Nephron (organoid): ENCODE measurements at regions not wholly inside any gene's neighbourhood (a gene's known extent, or its start where the extent isn't known, plus 50 kb on each side); places are given as distances from the start of the nearest gene placed in this dataset.

Experiments used
- H3K27ac Mint-ChIP-seq, 3 experiments: 2 replicates each; pipeline ENCODE4 v1.8.0; 2020; ENCODE audit warnings: mixed read lengths in 3 of 3, mild to moderate bottlenecking in 2 of 3, moderate library complexity in 1 of 3
- H3K27me3 Mint-ChIP-seq: 2 replicates; pipeline ENCODE4 v1.8.0; 2021; ENCODE audit warnings: low read depth, mild to moderate bottlenecking, moderate library complexity, mixed read lengths
- H3K36me3 Mint-ChIP-seq: 2 replicates; pipeline ENCODE4 v1.8.0; 2020; ENCODE audit warnings: low read depth, mixed read lengths
- H3K4me1 Mint-ChIP-seq: 2 replicates; pipeline ENCODE4 v1.8.0; 2020; ENCODE audit warnings: mixed read lengths
- H3K4me3 Mint-ChIP-seq, 3 experiments: 2 replicates each; pipeline ENCODE4 v1.8.0; 2020; ENCODE audit warnings: mild to moderate bottlenecking in 3 of 3, mixed read lengths in 3 of 3, moderate library complexity in 2 of 3
- H3K9me3 Mint-ChIP-seq: 2 replicates; pipeline ENCODE4 v1.8.0; 2020; ENCODE audit warnings: mixed read lengths
- TF ChIP-seq, protein P1 (sequence below), 3 experiments: fragments of 200-600 bp; sonication (generic); IDR thresholded peaks; one replicate each; pipeline ENCODE4 v1.5.0; 2021; ENCODE audit warnings: antibody characterized with exemption in 3 of 3; ENCODE audit not compliant: unreplicated experiment in 3 of 3

DNA sequence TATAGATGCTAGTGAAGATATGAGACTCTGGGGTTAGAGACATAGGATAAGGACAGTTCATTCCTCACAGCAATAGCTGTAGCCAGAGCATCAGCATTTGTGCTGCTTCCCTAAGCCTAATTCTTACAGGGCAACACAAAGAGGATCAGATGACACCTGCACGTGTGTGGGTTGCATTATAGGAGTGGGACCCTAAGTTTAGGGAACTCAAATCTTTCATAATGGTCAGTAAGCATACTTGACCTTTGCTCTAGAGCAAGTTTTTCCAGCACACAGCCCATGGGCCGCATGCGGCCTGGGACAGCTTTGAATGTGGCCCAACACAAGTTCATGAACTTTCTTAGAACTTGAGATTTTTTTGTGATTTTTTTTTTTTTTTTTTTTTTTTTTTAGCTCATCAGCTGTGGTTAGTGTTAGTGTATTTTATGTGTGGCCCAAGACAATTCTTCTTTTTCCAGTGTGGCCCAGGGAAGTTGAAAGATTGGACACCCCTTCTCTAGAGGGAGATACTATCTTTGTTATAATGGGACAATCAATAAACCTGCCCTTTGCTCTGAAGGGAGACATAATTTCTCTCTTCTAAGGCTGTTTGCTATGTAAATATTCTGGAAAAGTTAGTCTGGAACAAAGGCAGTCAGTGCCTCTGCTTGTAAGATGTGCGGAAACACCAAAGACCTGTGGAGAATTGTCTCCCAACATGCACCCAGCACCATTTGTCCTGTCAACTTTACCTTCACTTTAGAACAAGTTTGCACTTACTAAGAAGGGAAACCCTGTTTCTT, 650.2 kb downstream of the ZNF674 start:
- H3K36me3 Mint-ChIP-seq = no peaks in the 10 kb centered on the region
- TF ChIP-seq, protein P1, sequence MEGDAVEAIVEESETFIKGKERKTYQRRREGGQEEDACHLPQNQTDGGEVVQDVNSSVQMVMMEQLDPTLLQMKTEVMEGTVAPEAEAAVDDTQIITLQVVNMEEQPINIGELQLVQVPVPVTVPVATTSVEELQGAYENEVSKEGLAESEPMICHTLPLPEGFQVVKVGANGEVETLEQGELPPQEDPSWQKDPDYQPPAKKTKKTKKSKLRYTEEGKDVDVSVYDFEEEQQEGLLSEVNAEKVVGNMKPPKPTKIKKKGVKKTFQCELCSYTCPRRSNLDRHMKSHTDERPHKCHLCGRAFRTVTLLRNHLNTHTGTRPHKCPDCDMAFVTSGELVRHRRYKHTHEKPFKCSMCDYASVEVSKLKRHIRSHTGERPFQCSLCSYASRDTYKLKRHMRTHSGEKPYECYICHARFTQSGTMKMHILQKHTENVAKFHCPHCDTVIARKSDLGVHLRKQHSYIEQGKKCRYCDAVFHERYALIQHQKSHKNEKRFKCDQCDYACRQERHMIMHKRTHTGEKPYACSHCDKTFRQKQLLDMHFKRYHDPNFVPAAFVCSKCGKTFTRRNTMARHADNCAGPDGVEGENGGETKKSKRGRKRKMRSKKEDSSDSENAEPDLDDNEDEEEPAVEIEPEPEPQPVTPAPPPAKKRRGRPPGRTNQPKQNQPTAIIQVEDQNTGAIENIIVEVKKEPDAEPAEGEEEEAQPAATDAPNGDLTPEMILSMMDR (IDR thresholded peaks at IDR 0.05; ENCODE audit: unreplicated experiment in 3 of 3) = no peak
- no peak overlapping the region for H3K27ac Mint-ChIP-seq
- peaks cover 3% of the 10 kb centered on the region for H3K27me3 Mint-ChIP-seq
- H3K9me3 Mint-ChIP-seq = no peaks in the 10 kb centered on the region
- no peaks in the 10 kb centered on the region for H3K4me1 Mint-ChIP-seq
- H3K4me3 Mint-ChIP-seq = no peak overlapping the region

- Mint-ChIP-seq H3K4me3 (no peak overlapping the region), H3K9me3 (no peaks in the 10 kb centered on the region), H3K27me3 (no peaks in the 10 kb centered on the region), H3K4me1 (no peaks in the 10 kb centered on the region), H3K27ac (no peak overlapping the region), H3K36me3 (no peaks in the 10 kb centered on the region)
- TF ChIP-seq, protein P1 (IDR thresholded peaks at IDR 0.05; ENCODE audit: unreplicated experiment in 3 of 3) = no peak
These were observed 655.8 kb downstream of the ZNF674 start for GRCh38 chrX:45889471-45889870.

- Mint-ChIP-seq H3K27me3 (no peaks in the 10 kb centered on the region), H3K27ac (no peak overlapping the region), H3K36me3 (no peaks in the 10 kb centered on the region), H3K4me3 (no peak overlapping the region), H3K4me1 (no peaks in the 10 kb centered on the region), H3K9me3 (no peaks in the 10 kb centered on the region)
- TF ChIP-seq, protein P1 (IDR thresholded peaks at IDR 0.05; ENCODE audit: unreplicated experiment in 3 of 3) = no peak
These were observed 656.7 kb downstream of the ZNF674 start for GRCh38 chrX:45888518-45888917.

DNA sequence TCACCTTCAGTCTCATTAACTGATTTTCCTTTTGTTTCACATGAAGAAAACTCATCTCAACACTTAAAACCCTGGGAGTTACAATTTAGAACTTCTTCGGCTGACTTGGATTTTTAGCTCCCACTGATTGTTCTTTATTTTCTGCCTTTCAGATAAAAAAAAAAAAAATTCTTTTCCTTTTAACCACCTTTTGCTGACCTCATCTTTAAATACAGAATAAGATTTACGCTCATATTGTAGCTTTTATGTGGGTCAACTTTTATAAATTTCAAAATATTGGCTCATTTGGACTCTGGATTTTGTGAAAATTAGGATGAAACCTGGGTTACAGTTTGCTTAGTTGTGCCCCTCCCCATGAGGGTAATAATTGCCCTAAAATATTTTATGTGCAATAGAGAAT, 659.3 kb downstream of the ZNF674 start:
- Mint-ChIP-seq H3K9me3 (no peaks in the 10 kb centered on the region), H3K27me3 (no peaks in the 10 kb centered on the region), H3K27ac (no peak overlapping the region), H3K4me1 (no peaks in the 10 kb centered on the region), H3K36me3 (no peaks in the 10 kb centered on the region), H3K4me3 (no peak overlapping the region)
- TF ChIP-seq, protein P1 (IDR thresholded peaks at IDR 0.05; ENCODE audit: unreplicated experiment in 3 of 3) = no peak

DNA sequence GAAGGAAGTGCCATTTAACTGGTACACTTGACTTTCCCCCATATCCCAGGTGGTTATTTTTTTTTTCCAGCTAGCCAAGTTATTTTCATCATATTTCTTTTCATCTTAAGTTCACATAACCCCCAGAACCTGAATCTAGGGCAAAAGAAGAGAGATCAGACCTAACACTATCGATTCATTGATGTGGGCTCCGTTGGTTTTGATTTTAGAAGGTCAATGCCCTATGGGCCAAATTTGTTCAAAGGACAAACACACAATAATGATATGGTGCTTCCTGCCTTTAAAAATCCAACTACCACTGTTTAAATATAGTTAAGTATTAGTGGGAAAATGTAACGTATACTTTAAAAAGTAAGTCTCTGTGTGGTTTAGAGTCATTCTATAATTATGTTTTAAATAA, 665.7 kb downstream of the ZNF674 start:
- Mint-ChIP-seq H3K4me3 (no peak overlapping the region), H3K27ac (no peak overlapping the region), H3K27me3 (no peaks in the 10 kb centered on the region), H3K4me1 (no peaks in the 10 kb centered on the region), H3K36me3 (no peaks in the 10 kb centered on the region), H3K9me3 (no peaks in the 10 kb centered on the region)
- TF ChIP-seq, protein P1 (IDR thresholded peaks at IDR 0.05; ENCODE audit: unreplicated experiment in 3 of 3) = no peak

DNA sequence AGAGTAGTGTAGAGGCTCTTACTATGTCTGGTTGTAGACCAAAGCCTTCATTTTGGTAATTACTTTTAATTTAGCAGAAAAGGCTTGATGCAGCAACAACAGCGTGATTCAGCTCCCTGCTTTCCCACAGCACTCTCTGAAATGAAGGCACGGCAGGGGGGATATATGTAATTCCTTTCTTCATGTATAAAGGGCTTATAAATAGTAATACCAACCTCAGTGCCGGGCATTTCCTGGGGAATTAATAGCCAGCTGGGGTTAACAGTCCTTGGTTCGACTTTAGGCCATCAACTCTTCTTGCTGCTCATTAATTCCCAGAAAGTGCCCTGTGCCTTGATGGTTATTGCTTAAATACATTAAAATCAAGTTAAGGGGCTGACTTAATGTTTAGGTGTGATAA, 669.0 kb downstream of the ZNF674 start:
- no peak overlapping the region for H3K4me3 Mint-ChIP-seq
- H3K36me3 Mint-ChIP-seq = no peaks in the 10 kb centered on the region
- H3K9me3 Mint-ChIP-seq = no peaks in the 10 kb centered on the region
- H3K27ac Mint-ChIP-seq = no peak overlapping the region
- TF ChIP-seq, protein P1 (IDR thresholded peaks at IDR 0.05; ENCODE audit: unreplicated experiment in 3 of 3) = no peak
- H3K27me3 Mint-ChIP-seq = no peaks in the 10 kb centered on the region
- H3K4me1 Mint-ChIP-seq = no peaks in the 10 kb centered on the region
